ENCODE measurements at regions not wholly inside any gene's neighbourhood (a gene's known extent, or its start where the extent isn't known, plus 50 kb on each side); places are given as distances from the start of the nearest gene placed in this dataset.

GRCh38 chr15:83379579-83379959, 67.6 kb upstream of the SH3GL3 start:
- TF ChIP-seq, protein P1, sequence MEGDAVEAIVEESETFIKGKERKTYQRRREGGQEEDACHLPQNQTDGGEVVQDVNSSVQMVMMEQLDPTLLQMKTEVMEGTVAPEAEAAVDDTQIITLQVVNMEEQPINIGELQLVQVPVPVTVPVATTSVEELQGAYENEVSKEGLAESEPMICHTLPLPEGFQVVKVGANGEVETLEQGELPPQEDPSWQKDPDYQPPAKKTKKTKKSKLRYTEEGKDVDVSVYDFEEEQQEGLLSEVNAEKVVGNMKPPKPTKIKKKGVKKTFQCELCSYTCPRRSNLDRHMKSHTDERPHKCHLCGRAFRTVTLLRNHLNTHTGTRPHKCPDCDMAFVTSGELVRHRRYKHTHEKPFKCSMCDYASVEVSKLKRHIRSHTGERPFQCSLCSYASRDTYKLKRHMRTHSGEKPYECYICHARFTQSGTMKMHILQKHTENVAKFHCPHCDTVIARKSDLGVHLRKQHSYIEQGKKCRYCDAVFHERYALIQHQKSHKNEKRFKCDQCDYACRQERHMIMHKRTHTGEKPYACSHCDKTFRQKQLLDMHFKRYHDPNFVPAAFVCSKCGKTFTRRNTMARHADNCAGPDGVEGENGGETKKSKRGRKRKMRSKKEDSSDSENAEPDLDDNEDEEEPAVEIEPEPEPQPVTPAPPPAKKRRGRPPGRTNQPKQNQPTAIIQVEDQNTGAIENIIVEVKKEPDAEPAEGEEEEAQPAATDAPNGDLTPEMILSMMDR (IDR thresholded peaks at IDR 0.05), result no peak
- TF ChIP-seq ZFX (IDR thresholded peaks at IDR 0.05; ENCODE audit: borderline replicate concordance), result no peak

Data from 22Rv1 (cell line).